ENCODE measurements at regions not wholly inside any gene's neighbourhood (a gene's known extent, or its start where the extent isn't known, plus 50 kb on each side); places are given as distances from the start of the nearest gene placed in this dataset.

DNA sequence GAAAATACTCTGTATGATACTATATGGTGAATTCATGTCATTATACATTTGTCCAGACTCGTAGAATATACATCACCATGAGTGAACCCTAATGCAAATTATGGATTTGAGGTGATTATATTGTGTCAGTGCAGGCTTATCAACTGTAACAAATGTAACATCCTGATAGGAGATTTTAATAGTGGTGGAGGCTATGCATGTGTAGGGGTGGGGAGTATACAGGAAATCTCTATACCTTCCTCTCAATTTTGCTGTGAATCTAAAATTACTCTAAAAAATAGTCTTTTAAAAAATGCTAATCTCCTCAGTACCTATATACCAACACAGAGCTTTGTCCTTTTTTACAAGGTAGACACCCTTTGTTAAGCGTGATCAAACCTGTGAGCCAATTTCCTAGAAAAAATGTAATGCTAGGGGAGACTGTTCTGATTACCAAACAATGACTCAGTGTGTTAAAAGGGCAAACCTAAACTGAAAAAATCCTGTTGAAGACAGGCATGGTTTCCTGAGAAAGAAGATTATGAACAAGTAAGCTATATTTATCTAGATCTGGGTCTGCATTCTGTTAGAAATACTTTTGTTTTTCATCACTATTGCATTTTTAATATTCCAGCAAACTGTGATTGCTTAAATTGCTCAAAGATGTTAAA, 170.9 kb downstream of the DUSP6 start:
- no peak for DNase-seq

DNA sequence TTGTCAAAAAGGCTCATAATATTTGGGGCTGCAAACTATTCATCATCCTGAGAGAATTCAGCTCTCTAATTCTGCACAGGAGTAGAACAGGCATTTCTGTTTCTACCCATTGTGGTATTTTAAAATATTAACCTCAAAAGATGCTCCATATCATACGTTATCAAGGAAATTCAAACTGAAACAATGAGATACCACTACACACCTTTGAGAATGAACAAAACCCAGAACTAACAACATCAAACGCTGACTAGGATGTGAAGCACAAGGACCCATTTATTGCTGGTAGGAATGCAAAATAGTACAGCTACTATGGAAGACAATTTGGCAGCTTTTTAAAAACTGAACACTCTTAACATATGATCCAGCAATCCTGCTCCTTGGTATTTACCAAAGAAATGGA, 171.8 kb downstream of the DUSP6 start:
- no peak for DNase-seq

GRCh38 chr12:89179983-89180382, 172.3 kb downstream of the DUSP6 start:
- no peak for DNase-seq

- DNase-seq: no peak
Observed at GRCh38 chr12:89179245-89179644, 173.1 kb downstream of the DUSP6 start.

DNA sequence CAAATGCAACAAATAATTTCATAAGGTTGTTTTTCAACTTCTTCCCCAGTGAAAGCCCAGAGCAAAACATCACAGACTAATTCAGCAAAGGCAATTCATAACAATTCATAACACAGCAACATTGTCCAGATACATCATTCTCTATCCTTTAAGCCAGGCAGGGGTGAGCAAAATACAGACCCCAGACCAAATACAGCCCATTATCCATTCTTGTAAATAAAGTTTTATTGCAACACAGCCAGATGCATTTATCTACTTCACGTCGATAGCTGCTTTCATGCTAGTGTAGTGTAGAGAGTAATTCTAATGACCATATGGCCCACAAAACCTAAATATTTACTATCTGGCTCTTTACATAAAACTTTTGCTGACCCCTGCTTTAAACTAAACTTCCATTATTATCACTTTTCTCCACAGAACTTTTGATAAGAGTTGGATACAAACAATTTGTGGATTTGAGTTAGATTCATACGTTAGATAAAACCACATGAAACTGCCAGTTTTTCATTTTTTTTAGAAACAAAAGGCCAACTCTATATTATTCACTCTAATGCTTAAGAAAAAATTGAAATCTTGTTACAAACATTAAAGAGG, 174.4 kb downstream of the DUSP6 start:
- DNase-seq: no peak

GRCh38 chr12:89176676-89177075, 175.6 kb downstream of the DUSP6 start:
- no peak for DNase-seq

DNA sequence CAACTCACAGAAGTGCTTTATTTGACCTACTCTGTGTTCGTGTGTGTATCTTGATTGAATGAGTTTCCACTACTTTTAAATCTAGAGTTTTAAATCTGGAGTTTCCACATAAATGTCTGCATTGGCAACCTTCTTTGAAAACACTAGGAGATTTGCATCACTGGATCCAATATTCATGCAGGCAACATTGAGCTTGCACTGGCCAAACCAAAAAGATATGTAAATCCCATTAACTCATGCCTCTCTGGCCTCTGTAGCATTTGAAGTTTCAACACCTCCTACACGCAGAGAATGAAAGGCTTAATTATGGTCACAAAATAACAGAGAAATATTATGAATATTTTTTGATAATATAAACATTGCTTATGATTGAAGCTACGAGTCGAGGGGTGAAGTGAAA, 178.6 kb downstream of the DUSP6 start:
- no peak for DNase-seq

DNA sequence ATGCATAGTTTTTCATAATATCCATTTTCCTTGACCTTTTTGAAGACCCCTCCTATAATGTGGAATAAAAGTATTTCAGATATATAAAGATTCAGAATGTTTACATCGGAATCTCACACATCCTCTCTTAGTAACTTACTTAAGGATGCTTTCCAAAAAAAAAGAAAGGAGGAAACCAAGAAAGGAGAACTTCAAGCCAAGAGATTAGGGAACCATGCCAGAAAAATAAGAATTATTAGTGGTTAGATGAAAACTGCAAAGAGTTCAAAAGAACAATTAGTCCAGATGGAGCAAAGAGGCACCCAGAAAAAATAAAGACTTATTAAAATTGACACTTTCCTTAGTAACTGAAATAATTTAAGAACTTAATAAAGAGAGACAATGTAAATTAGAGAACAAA, 179.2 kb downstream of the DUSP6 start:
- no peak for DNase-seq

GRCh38 chr12:89172224-89172623, 180.1 kb downstream of the DUSP6 start:
- DNase-seq: no peak

DNA sequence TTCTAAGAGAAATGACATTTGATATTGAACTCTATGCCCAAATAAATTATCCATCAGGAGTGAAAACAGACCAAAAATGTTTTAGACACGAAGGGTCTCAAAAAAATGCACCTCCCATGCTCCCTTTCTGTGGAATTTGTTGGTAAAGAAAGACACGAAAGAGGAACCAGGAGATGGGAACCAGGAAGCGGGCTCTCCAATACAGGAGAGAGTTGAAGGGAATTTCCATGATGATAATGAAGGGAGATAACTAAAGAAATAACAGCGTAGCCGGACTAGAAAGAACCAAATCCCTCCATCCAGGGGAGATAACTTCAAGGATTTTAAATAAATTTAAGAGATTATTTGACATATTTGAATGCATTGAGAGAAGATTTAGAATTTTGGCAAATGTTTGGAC, 183.0 kb downstream of the DUSP6 start:
- no peak for DNase-seq

- DNase-seq: no peak
Observed at GRCh38 chr12:89167986-89168385, 184.3 kb downstream of the DUSP6 start.

DNA sequence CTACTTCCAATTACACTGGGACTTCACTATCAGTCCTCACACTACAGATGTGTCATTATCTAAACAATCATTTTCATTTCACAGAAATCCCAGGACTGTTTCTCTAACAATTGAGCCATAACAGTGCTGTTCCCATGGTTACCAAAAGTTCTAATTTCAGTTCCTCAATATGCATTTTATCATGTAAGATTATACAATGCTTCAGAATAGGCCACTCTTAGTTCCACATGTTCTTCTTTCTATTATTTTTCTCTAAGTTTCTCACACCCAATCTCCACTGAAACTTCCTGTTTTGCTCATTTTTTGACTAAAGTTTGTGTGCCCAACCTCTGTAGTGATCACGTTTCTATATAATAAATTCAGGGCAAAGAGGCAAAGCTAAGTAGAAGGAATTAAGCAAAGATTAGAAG, 185.8 kb downstream of the DUSP6 start:
- DNase-seq: no peak

DNA sequence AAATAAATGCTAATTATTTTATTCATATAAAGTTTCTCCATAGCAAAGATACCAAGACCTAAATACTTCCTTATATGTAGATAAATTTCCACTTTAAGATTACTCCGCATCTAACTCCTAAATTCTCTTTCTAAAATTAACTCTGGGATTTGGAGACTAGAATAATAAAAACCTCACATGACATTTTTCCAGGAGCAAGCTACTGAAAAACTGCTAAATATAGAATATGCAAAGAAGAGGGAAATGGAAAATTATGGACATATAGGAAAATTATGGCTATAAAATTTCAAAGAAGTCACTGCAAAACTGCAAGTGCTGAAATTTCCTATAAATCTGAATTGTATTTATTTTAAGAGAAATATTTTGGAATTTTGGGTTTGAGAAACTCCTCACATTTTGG, 186.2 kb downstream of the DUSP6 start:
- DNase-seq: no peak

GRCh38 chr12:89165703-89166102, 186.6 kb downstream of the DUSP6 start:
- no peak for DNase-seq

GRCh38 chr12:89163918-89164317, 188.4 kb downstream of the DUSP6 start:
- DNase-seq: no peak

DNA sequence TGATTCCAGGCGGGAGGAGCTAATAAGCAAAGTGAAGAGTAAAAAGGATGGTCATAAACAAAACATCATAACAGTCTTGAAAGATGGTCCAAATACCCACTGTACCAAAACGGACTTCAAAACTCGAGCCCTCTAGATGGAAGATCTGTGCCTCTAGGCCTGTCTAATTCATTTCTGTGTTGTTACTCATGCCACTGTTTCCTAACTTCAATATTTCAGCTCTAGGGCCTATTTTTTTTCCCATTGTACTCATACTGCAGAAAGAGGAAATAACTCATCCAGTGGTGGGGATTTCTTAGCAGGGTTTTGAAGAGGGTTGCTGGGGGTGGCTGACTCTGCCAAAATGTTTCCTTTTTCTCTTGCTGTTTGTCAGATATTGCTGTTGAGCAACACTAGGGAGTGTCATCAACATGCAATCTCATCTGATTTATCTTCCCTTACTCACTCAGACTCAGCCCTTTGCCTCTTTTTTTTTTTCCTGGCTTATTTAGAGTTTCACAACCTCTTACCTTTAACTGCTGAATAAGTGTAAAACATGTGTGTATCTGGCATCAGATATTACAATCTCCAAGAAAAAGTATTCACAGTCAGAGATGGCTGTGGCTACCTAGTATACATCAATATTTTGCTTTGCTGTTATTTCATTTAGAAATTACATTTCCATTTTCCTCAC, 189.6 kb downstream of the DUSP6 start:
- DNase-seq: no peak

DNA sequence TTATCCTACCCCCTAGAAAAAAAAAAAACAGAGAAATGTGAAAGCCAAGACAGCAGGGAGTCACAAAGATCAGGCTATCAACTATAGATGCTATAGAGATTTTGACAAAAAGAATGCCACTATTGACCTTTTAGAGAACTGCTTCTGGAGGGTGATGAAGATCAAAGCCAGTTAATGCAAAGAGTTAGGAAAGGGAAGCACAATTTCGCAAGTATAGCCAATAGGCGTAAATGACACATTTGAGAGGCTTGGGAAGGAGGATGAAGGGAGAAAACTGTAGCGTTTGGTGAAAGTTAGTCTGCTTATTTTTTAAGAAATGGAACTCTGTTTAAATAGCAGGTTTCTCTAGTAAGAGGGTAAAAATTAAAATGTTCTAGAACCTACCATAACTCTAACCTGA, 190.7 kb downstream of the DUSP6 start:
- DNase-seq: no peak

GRCh38 chr12:89160716-89161123, 191.6 kb downstream of the DUSP6 start:
- no peak for DNase-seq

DNA sequence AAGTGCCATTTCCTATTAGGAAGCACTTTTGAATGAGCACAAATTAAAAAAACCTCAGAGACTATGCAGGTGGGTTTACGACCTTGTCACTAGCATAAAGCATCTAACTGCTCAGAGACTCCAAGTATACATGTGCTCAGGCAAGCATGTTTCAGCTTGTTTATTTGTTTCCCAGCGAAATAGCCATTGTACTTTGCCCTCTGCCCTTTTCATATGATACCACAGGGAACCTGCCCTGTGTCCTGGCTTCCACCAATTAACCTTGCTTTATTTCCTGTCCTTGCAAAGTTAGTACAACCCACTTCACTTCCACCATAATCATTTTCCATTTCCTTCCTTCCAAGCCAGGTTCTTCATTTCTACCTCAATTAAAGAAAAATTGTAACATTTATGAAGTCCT, 194.9 kb downstream of the DUSP6 start:
- no peak for DNase-seq

GRCh38 chr12:89156862-89157262, 195.4 kb downstream of the DUSP6 start:
- no peak for DNase-seq

GRCh38 chr12:89156340-89156739, 196.0 kb downstream of the DUSP6 start:
- DNase-seq: no peak

DNA sequence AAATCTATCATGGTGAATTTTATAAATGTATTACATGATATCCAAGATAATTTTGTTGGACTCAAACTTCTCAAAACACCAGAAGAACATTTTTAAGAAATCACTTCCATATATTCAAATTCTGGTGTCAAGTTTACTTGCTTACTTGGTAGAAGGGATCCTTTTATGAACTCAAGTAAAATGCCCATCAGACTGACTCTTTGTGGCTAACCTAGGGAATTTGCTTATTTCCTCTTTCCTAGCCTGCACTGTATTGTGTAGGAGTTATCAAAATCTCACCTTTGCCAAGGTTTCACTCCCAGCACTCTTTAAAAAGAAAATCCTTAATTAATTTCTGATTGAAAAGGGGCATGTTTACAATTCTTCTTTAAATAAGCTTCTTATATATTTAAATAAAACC, 196.5 kb downstream of the DUSP6 start:
- no peak for DNase-seq

- no peak for DNase-seq
Observed at GRCh38 chr12:89154743-89155499, 197.4 kb downstream of the DUSP6 start.

GRCh38 chr12:89153341-89153740, 199.0 kb downstream of the DUSP6 start:
- DNase-seq: no peak
